HG03280 (cell line): ENCODE measurements at regions not wholly inside any gene's neighbourhood (a gene's known extent, or its start where the extent isn't known, plus 50 kb on each side); places are given as distances from the start of the nearest gene placed in this dataset.

Experiments used
- ATAC-seq: cut with Tn5 transposase; IDR thresholded peaks from one replicate; pipeline ENCODE4 v1.9.1; 2021; ENCODE audit warnings: mild to moderate bottlenecking, moderate library complexity; ENCODE audit not compliant: unreplicated experiment

- no peak for ATAC-seq
These were observed 54.6 kb upstream of the TNP1 start for GRCh38 chr2:216914491-216914890.

DNA sequence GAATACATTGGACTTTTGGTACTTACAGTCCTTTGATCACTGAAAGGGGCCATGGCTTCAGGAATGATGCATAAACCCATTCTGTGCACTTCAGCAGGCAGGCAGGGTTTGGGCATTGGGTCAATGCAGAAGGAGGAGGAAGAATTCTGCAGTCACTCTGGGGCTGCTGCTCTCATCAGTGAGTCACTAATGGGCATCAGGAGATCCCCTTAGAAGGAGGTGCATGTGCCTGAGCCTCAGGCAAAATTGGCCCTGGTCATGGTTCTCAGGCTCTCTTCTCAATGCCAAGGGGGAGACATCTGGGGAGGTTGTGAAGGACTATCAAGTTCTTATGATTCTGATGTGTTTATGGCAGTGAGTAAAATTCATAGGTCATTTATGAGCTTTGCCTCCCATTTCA is 52.0 kb upstream of the TNP1 start:
- ATAC-seq = no peak

- no peak for ATAC-seq
These were observed 51.1 kb upstream of the TNP1 start for GRCh38 chr2:216911008-216911407.

GRCh38 chr2:216909541-216910210 is 49.8 kb upstream of the TNP1 start:
- ATAC-seq = no peak
